ENCODE measurements at regions not wholly inside any gene's neighbourhood (a gene's known extent, or its start where the extent isn't known, plus 50 kb on each side); places are given as distances from the start of the nearest gene placed in this dataset.

- DNase-seq: no peak
Observed at GRCh38 chr4:110780538-110780937, 157.7 kb upstream of the PITX2 start.

- no peak for DNase-seq
Observed at GRCh38 chr4:110781944-110782343, 159.1 kb upstream of the PITX2 start.

GRCh38 chr4:110787109-110787508 is 164.2 kb upstream of the PITX2 start:
- no peak for DNase-seq

GRCh38 chr4:110787707-110788106 is 164.8 kb upstream of the PITX2 start:
- no peak for DNase-seq

- no peak for DNase-seq
Observed at GRCh38 chr4:110788302-110788701, 165.4 kb upstream of the PITX2 start.

- DNase-seq: no peak
Observed at GRCh38 chr4:110792036-110792435, 169.2 kb upstream of the PITX2 start.

GRCh38 chr4:110793381-110793801 is 170.5 kb upstream of the PITX2 start:
- DNase-seq: no peak

- DNase-seq: no peak
Observed at GRCh38 chr4:110793890-110794554, 171.1 kb upstream of the PITX2 start.

GRCh38 chr4:110795971-110796370 is 173.1 kb upstream of the PITX2 start:
- no peak for DNase-seq

- DNase-seq: no peak
Observed at GRCh38 chr4:110797486-110797885, 174.6 kb upstream of the PITX2 start.

- no peak for DNase-seq
Observed at GRCh38 chr4:110798687-110799086, 175.8 kb upstream of the PITX2 start.

GRCh38 chr4:110799211-110799610 is 176.3 kb upstream of the PITX2 start:
- no peak for DNase-seq

GRCh38 chr4:110801591-110801990 is 178.7 kb upstream of the PITX2 start:
- DNase-seq: no peak

- DNase-seq: no peak
Observed at GRCh38 chr4:110808351-110808878, 185.5 kb upstream of the PITX2 start.

- DNase-seq: no peak
Observed at GRCh38 chr4:110815950-110816349, 193.1 kb upstream of the PITX2 start.

- no peak for DNase-seq
Observed at GRCh38 chr4:110816367-110816766, 193.5 kb upstream of the PITX2 start.

- DNase-seq: no peak
Observed at GRCh38 chr4:110821186-110821585, 198.3 kb upstream of the PITX2 start.

GRCh38 chr4:110823251-110823650 is 200.4 kb upstream of the PITX2 start:
- no peak for DNase-seq

GRCh38 chr4:110824344-110824743 is 201.5 kb upstream of the PITX2 start:
- DNase-seq: no peak

- no peak for DNase-seq
Observed at GRCh38 chr4:110826656-110827055, 203.8 kb upstream of the PITX2 start.

GRCh38 chr4:110830461-110830860 is 207.6 kb upstream of the PITX2 start:
- no peak for DNase-seq

- no peak for DNase-seq
Observed at GRCh38 chr4:110837896-110838450, 215.1 kb upstream of the PITX2 start.

GRCh38 chr4:110840221-110840654 is 217.4 kb upstream of the PITX2 start:
- no peak for DNase-seq

GRCh38 chr4:110848787-110849186 is 225.9 kb upstream of the PITX2 start:
- DNase-seq: no peak

GRCh38 chr4:110849461-110849860 is 226.6 kb upstream of the PITX2 start:
- no peak for DNase-seq

Measured in NCI-H1048 (cell line).